AML-193 (cell line): ENCODE measurements at regions not wholly inside any gene's neighbourhood (a gene's known extent, or its start where the extent isn't known, plus 50 kb on each side); places are given as distances from the start of the nearest gene placed in this dataset.
"Not testable (repeated sequence)": the region's sequence is repeated elsewhere in the genome, so short reads cannot be mapped to it uniquely, and the experiment has no call there.

Experiments used
- DNase-seq, 2 experiments: peaks; one replicate each; lab custom pipeline; 2025; lab: John Stamatoyannopoulos, UW

GRCh38 chr14:87312169-87312893, 680.7 kb downstream of the GALC start:
- no peak for DNase-seq

GRCh38 chr14:87309557-87309956, 683.4 kb downstream of the GALC start:
- DNase-seq = no peak

- DNase-seq = no peak
Observed at GRCh38 chr14:87306409-87307168, 686.4 kb downstream of the GALC start.

GRCh38 chr14:87305345-87305744, 687.6 kb downstream of the GALC start:
- no peak for DNase-seq

GRCh38 chr14:87304404-87304803, 688.6 kb downstream of the GALC start:
- DNase-seq = no peak

- DNase-seq = no peak
Observed at GRCh38 chr14:87286826-87287225, 706.2 kb downstream of the GALC start.

- DNase-seq = no peak
Observed at GRCh38 chr14:87286191-87286590, 706.8 kb downstream of the GALC start.

GRCh38 chr14:87285506-87285905, 707.5 kb downstream of the GALC start:
- DNase-seq = no peak

- DNase-seq = no peak
Observed at GRCh38 chr14:87283547-87283946, 709.4 kb downstream of the GALC start.

GRCh38 chr14:87282266-87282665, 710.7 kb downstream of the GALC start:
- no peak for DNase-seq

GRCh38 chr14:87278415-87278814, 714.6 kb downstream of the GALC start:
- no peak for DNase-seq

- no peak for DNase-seq
Observed at GRCh38 chr14:87271331-87271730, 721.7 kb downstream of the GALC start.

GRCh38 chr14:87268997-87269396, 724.0 kb downstream of the GALC start:
- no peak for DNase-seq

- DNase-seq = no peak
Observed at GRCh38 chr14:87264796-87265195, 728.2 kb downstream of the GALC start.

GRCh38 chr14:87264272-87264785, 728.7 kb downstream of the GALC start:
- DNase-seq = no peak

- no peak for DNase-seq
Observed at GRCh38 chr14:87261621-87262020, 731.4 kb downstream of the GALC start.

GRCh38 chr14:87260460-87260859, 732.5 kb downstream of the GALC start:
- no peak for DNase-seq

GRCh38 chr14:87257421-87257820, 735.6 kb downstream of the GALC start:
- no peak for DNase-seq

GRCh38 chr14:87255058-87255457, 737.9 kb downstream of the GALC start:
- DNase-seq = no peak

GRCh38 chr14:87254331-87254874, 738.6 kb downstream of the GALC start:
- DNase-seq = no peak

GRCh38 chr14:87253791-87254190, 739.2 kb downstream of the GALC start:
- DNase-seq = not testable (repeated sequence)

GRCh38 chr14:87252103-87252502, 740.9 kb downstream of the GALC start:
- DNase-seq = no peak

- no peak for DNase-seq
Observed at GRCh38 chr14:87251011-87251410, 742.0 kb downstream of the GALC start.
